ENCODE measurements at regions not wholly inside any gene's neighbourhood (a gene's known extent, or its start where the extent isn't known, plus 50 kb on each side); places are given as distances from the start of the nearest gene placed in this dataset.

DNA sequence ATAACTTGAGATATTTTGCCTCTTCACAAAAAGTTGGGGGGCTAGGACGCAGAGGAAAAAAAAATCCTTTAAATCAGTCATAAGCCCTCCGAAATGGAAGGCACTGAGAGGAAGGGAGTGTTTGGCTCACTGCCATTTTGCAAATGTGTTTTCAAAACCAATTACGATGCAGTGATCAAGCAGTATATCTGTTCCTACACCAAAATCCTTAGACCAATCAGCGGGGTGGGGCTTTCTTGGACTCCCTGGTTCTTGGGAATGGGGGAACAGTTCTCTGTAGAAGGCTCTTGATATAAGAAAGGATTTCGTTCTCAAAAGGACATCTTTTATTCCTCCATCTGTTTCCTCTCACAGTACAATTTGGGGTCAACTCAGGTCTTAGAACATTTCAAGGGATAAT lies 478.6 kb upstream of the JARID2 start:
- no peak for DNase-seq (ENCODE audit: low read depth, low spot score)
- TF ChIP-seq MXI1 (IDR thresholded peaks at IDR 0.05; ENCODE audit: low read depth, low read length) (no peak), ELK1 (IDR thresholded peaks at IDR 0.05; ENCODE audit: low read depth, low read length) (no peak), NRF1 (conservative IDR thresholded peaks at IDR 0.05; ENCODE audit: low read depth, low read length) (no peak), REST (IDR thresholded peaks at IDR 0.05; ENCODE audit: low read depth, low read length) (no peak), SIN3A (IDR thresholded peaks at IDR 0.05; ENCODE audit: low read depth, low read length) (no peak), CREM (IDR thresholded peaks at IDR 0.05; ENCODE audit: low read depth) (no peak), SUZ12 (IDR thresholded peaks at IDR 0.05; ENCODE audit: unreplicated experiment) (no peak), GATAD2B (conservative IDR thresholded peaks at IDR 0.05; ENCODE audit: low read depth) (no peak), SRF (IDR thresholded peaks at IDR 0.05; ENCODE audit: low read depth in 2 of 2, low read length in 2 of 2) (no peak), PRDM15 (CRISPR knock-in tag; IDR thresholded peaks at IDR 0.05) (no peak), ZNF217 (IDR thresholded peaks at IDR 0.05) (no peak), KLF5 (IDR thresholded peaks at IDR 0.05; ENCODE audit: partially characterized antibody) (no peak), CHD1 (IDR thresholded peaks at IDR 0.05; ENCODE audit: low read depth, low read length) (no peak), YY1 (IDR thresholded peaks at IDR 0.05; ENCODE audit: low read depth, low read length) (no peak), ATF2 (IDR thresholded peaks at IDR 0.05; ENCODE audit: low read length) (no peak)
- WGBS (ENCODE audit: insufficient coverage, insufficient replicate concordance, low lambda C conversion rate, missing lambda C conversion rate) = 54% methylated on average over 5 of the region's 5 CpGs
- Histone ChIP-seq H3K79me2 (ENCODE audit: control insufficient read depth, insufficient read depth, low read length) (no peaks in the 10 kb centered on the region), H3K27me3 (replicated peaks in 1 of 2; ENCODE audit: control insufficient read depth in 2 of 2, insufficient read depth in 2 of 2, low read length in 1 of 2) (no peaks in the 10 kb centered on the region), H2AFZ (ENCODE audit: control insufficient read depth, low read depth, low read length) (no peak overlapping the region), H4K20me1 (ENCODE audit: control insufficient read depth, insufficient read depth) (no peaks in the 10 kb centered on the region), H3K9me3 (replicated peaks; ENCODE audit: control insufficient read depth, insufficient read depth, low read length) (no peaks in the 10 kb centered on the region), H3K4me2 (ENCODE audit: control insufficient read depth, insufficient read depth) (no peak overlapping the region), H3K36me3 (ENCODE audit: control insufficient read depth in 2 of 2, insufficient read depth in 2 of 2, low read length in 1 of 2) (no peaks in the 10 kb centered on the region), H3K9ac (ENCODE audit: control insufficient read depth, insufficient read depth, low read length) (no peak overlapping the region), H3K4me1 (ENCODE audit: control insufficient read depth, insufficient read depth, low read length) (no peaks in the 10 kb centered on the region), H3K27ac (ENCODE audit: control insufficient read depth, insufficient read depth) (no peak overlapping the region), H3K4me3 (no peak overlapping the region)
- FAIRE-seq = no peak
- SMC1A ChIA-PET (ENCODE audit: uncharacterized antibody, unreplicated experiment) = interaction anchor here (0.7 kb wide), 1 partner anchor 257 kb away, joined by 3 read pairs; no protein-coding TSS in a partner anchor
- RAD21 ChIA-PET (ENCODE audit: unreplicated experiment) = interaction anchor here (1.1 kb wide), 1 partner anchor 52 kb away, joined by 3 read pairs; no protein-coding TSS in a partner anchor
- BruUV-seq (replicated peaks) = no TSS peak
- CTCF ChIA-PET = no interaction called here
- ATAC-seq = no peak
- in situ Hi-C loops (cut with MboI) (no loop called here), intact Hi-C loops (cut with micrococcal nuclease; ENCODE audit: unreplicated experiment) (no loop called here)
- POLR2A ChIA-PET = interaction anchor here (0.5 kb wide), 1 partner anchor 696 kb away, joined by 4 read pairs; no protein-coding TSS in a partner anchor

All from GM12878 (cell line).